GM21825 (cell line): ENCODE measurements at regions not wholly inside any gene's neighbourhood (a gene's known extent, or its start where the extent isn't known, plus 50 kb on each side); places are given as distances from the start of the nearest gene placed in this dataset.

Source experiments
- ATAC-seq: cut with Tn5 transposase; IDR thresholded peaks from one replicate; pipeline ENCODE4 v1.9.1; 2021; ENCODE audit warnings: mild to moderate bottlenecking, moderate library complexity; ENCODE audit not compliant: unreplicated experiment

GRCh38 chr21:27154451-27155129 is 187.7 kb upstream of the ADAMTS5 start:
- ATAC-seq = no peak

- no peak for ATAC-seq
Observed at GRCh38 chr21:27152996-27153395, 186.1 kb upstream of the ADAMTS5 start.

GRCh38 chr21:27149034-27149433 is 182.1 kb upstream of the ADAMTS5 start:
- no peak for ATAC-seq

- ATAC-seq = no peak
Observed at GRCh38 chr21:27146268-27146667, 179.4 kb upstream of the ADAMTS5 start.

GRCh38 chr21:27145134-27145798 is 178.4 kb upstream of the ADAMTS5 start:
- ATAC-seq = no peak

- ATAC-seq = no peak
Observed at GRCh38 chr21:27143476-27143875, 176.6 kb upstream of the ADAMTS5 start.

GRCh38 chr21:27139526-27139925 is 172.6 kb upstream of the ADAMTS5 start:
- no peak for ATAC-seq

GRCh38 chr21:27134516-27134915 is 167.6 kb upstream of the ADAMTS5 start:
- ATAC-seq = no peak

GRCh38 chr21:27132266-27132665 is 165.4 kb upstream of the ADAMTS5 start:
- ATAC-seq = no peak

GRCh38 chr21:27130154-27130553 is 163.3 kb upstream of the ADAMTS5 start:
- ATAC-seq = no peak

- no peak for ATAC-seq
Observed at GRCh38 chr21:27129694-27130093, 162.8 kb upstream of the ADAMTS5 start.

GRCh38 chr21:27129215-27129614 is 162.3 kb upstream of the ADAMTS5 start:
- ATAC-seq = no peak

- no peak for ATAC-seq
Observed at GRCh38 chr21:27126140-27126539, 159.3 kb upstream of the ADAMTS5 start.

GRCh38 chr21:27122686-27123085 is 155.8 kb upstream of the ADAMTS5 start:
- ATAC-seq = no peak

GRCh38 chr21:27114111-27114510 is 147.2 kb upstream of the ADAMTS5 start:
- no peak for ATAC-seq

GRCh38 chr21:27112186-27112585 is 145.3 kb upstream of the ADAMTS5 start:
- no peak for ATAC-seq

- no peak for ATAC-seq
Observed at GRCh38 chr21:27110956-27111355, 144.1 kb upstream of the ADAMTS5 start.

- no peak for ATAC-seq
Observed at GRCh38 chr21:27108701-27109100, 141.8 kb upstream of the ADAMTS5 start.

- no peak for ATAC-seq
Observed at GRCh38 chr21:27108228-27108627, 141.3 kb upstream of the ADAMTS5 start.

- ATAC-seq = no peak
Observed at GRCh38 chr21:27104846-27105431, 138.1 kb upstream of the ADAMTS5 start.

GRCh38 chr21:27103768-27104167 is 136.9 kb upstream of the ADAMTS5 start:
- no peak for ATAC-seq

- ATAC-seq = no peak
Observed at GRCh38 chr21:27101523-27101922, 134.6 kb upstream of the ADAMTS5 start.
